ENCODE measurements at regions not wholly inside any gene's neighbourhood (a gene's known extent, or its start where the extent isn't known, plus 50 kb on each side); places are given as distances from the start of the nearest gene placed in this dataset.

GRCh38 chr7:85702348-85702747, 515.5 kb upstream of the SEMA3D start:
- no peak for DNase-seq
- H3K4me3 Mint-ChIP-seq: no peak overlapping the region
- TF ChIP-seq CTCF (IDR thresholded peaks at IDR 0.05): no peak
- H3K27ac Mint-ChIP-seq: no peak overlapping the region
- H3K27me3 Mint-ChIP-seq (ENCODE audit: low read depth, poor library complexity): no peaks in the 10 kb centered on the region
- H3K4me1 Mint-ChIP-seq: no peaks in the 10 kb centered on the region
- H3K36me3 Mint-ChIP-seq (ENCODE audit: low read depth): no peaks in the 10 kb centered on the region
- no peaks in the 10 kb centered on the region for H3K9me3 Mint-ChIP-seq

GRCh38 chr7:85699482-85699881, 512.6 kb upstream of the SEMA3D start:
- H3K4me3 Mint-ChIP-seq: no peak overlapping the region
- H3K4me1 Mint-ChIP-seq: no peaks in the 10 kb centered on the region
- no peaks in the 10 kb centered on the region for H3K9me3 Mint-ChIP-seq
- H3K27me3 Mint-ChIP-seq (ENCODE audit: low read depth, poor library complexity): no peaks in the 10 kb centered on the region
- DNase-seq: no peak
- no peak for TF ChIP-seq CTCF (IDR thresholded peaks at IDR 0.05)
- H3K36me3 Mint-ChIP-seq (ENCODE audit: low read depth): no peaks in the 10 kb centered on the region
- H3K27ac Mint-ChIP-seq: no peak overlapping the region

- TF ChIP-seq CTCF (IDR thresholded peaks at IDR 0.05): no peak
- DNase-seq: no peak
- Mint-ChIP-seq H3K27me3 (ENCODE audit: low read depth, poor library complexity) (no peaks in the 10 kb centered on the region), H3K27ac (no peak overlapping the region), H3K9me3 (no peaks in the 10 kb centered on the region), H3K4me1 (no peaks in the 10 kb centered on the region), H3K36me3 (ENCODE audit: low read depth) (no peaks in the 10 kb centered on the region), H3K4me3 (no peak overlapping the region)
Observed at GRCh38 chr7:85695533-85695932, 508.7 kb upstream of the SEMA3D start.

- H3K27ac Mint-ChIP-seq: no peak overlapping the region
- TF ChIP-seq CTCF (IDR thresholded peaks at IDR 0.05): no peak
- no peak for DNase-seq
- H3K9me3 Mint-ChIP-seq: no peaks in the 10 kb centered on the region
- H3K4me1 Mint-ChIP-seq: no peaks in the 10 kb centered on the region
- H3K27me3 Mint-ChIP-seq (ENCODE audit: low read depth, poor library complexity): no peaks in the 10 kb centered on the region
- no peak overlapping the region for H3K4me3 Mint-ChIP-seq
- H3K36me3 Mint-ChIP-seq (ENCODE audit: low read depth): no peaks in the 10 kb centered on the region
Observed at GRCh38 chr7:85695041-85695440, 508.2 kb upstream of the SEMA3D start.

- H3K4me1 Mint-ChIP-seq: no peaks in the 10 kb centered on the region
- DNase-seq: no peak
- H3K36me3 Mint-ChIP-seq (ENCODE audit: low read depth): no peaks in the 10 kb centered on the region
- no peak overlapping the region for H3K4me3 Mint-ChIP-seq
- H3K27me3 Mint-ChIP-seq (ENCODE audit: low read depth, poor library complexity): no peaks in the 10 kb centered on the region
- no peak for TF ChIP-seq CTCF (IDR thresholded peaks at IDR 0.05)
- no peak overlapping the region for H3K27ac Mint-ChIP-seq
- H3K9me3 Mint-ChIP-seq: no peaks in the 10 kb centered on the region
Observed at GRCh38 chr7:85693326-85693725, 506.5 kb upstream of the SEMA3D start.

GRCh38 chr7:85688712-85689111, 501.9 kb upstream of the SEMA3D start:
- no peak for DNase-seq
- H3K9me3 Mint-ChIP-seq: peaks cover 18% of the 10 kb centered on the region
- H3K27me3 Mint-ChIP-seq (ENCODE audit: low read depth, poor library complexity): peaks cover 4% of the 10 kb centered on the region
- H3K4me3 Mint-ChIP-seq: no peak overlapping the region
- H3K4me1 Mint-ChIP-seq: no peaks in the 10 kb centered on the region
- TF ChIP-seq CTCF (IDR thresholded peaks at IDR 0.05): no peak
- no peaks in the 10 kb centered on the region for H3K36me3 Mint-ChIP-seq (ENCODE audit: low read depth)
- H3K27ac Mint-ChIP-seq: no peak overlapping the region

All from nephron progenitor cell (in vitro differentiated cells).